ENCODE measurements at regions not wholly inside any gene's neighbourhood (a gene's known extent, or its start where the extent isn't known, plus 50 kb on each side); places are given as distances from the start of the nearest gene placed in this dataset.

GRCh38 chr13:51519771-51520216 lies 64.5 kb upstream of the WDFY2 start:
- TF ChIP-seq CTCF (IDR thresholded peaks at IDR 0.05; ENCODE audit: poor library complexity) (no peak), EZH2 (IDR thresholded peaks at IDR 0.05; ENCODE audit: borderline replicate concordance) (no peak), EZH2phosphoT487 (IDR thresholded peaks at IDR 0.05; ENCODE audit: low read depth, severe bottlenecking, unreplicated experiment) (no peak)

All from hepatocyte (in vitro differentiated cells).